ENCODE measurements at regions not wholly inside any gene's neighbourhood (a gene's known extent, or its start where the extent isn't known, plus 50 kb on each side); places are given as distances from the start of the nearest gene placed in this dataset.

DNA sequence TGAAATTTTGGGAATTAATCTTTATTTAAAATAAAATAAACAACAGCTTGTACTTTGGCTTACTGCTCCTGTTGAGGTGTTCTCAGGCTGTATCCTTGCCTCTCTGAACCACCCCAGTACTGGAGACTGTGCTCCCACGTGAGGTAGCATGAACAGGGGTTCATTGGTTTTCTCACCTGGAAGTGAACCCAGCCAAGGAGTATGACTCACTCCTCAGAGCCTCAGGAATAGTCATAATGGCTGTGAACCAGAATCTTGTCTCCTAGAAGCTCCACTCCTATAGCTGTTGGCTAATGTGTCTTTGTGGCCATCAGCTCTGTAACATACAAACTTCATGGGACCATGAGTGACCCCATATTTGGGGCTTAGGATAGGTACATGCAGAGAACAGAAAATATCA is 122.5 kb upstream of the ST8SIA2 start (continued):
- TF ChIP-seq, protein P1, sequence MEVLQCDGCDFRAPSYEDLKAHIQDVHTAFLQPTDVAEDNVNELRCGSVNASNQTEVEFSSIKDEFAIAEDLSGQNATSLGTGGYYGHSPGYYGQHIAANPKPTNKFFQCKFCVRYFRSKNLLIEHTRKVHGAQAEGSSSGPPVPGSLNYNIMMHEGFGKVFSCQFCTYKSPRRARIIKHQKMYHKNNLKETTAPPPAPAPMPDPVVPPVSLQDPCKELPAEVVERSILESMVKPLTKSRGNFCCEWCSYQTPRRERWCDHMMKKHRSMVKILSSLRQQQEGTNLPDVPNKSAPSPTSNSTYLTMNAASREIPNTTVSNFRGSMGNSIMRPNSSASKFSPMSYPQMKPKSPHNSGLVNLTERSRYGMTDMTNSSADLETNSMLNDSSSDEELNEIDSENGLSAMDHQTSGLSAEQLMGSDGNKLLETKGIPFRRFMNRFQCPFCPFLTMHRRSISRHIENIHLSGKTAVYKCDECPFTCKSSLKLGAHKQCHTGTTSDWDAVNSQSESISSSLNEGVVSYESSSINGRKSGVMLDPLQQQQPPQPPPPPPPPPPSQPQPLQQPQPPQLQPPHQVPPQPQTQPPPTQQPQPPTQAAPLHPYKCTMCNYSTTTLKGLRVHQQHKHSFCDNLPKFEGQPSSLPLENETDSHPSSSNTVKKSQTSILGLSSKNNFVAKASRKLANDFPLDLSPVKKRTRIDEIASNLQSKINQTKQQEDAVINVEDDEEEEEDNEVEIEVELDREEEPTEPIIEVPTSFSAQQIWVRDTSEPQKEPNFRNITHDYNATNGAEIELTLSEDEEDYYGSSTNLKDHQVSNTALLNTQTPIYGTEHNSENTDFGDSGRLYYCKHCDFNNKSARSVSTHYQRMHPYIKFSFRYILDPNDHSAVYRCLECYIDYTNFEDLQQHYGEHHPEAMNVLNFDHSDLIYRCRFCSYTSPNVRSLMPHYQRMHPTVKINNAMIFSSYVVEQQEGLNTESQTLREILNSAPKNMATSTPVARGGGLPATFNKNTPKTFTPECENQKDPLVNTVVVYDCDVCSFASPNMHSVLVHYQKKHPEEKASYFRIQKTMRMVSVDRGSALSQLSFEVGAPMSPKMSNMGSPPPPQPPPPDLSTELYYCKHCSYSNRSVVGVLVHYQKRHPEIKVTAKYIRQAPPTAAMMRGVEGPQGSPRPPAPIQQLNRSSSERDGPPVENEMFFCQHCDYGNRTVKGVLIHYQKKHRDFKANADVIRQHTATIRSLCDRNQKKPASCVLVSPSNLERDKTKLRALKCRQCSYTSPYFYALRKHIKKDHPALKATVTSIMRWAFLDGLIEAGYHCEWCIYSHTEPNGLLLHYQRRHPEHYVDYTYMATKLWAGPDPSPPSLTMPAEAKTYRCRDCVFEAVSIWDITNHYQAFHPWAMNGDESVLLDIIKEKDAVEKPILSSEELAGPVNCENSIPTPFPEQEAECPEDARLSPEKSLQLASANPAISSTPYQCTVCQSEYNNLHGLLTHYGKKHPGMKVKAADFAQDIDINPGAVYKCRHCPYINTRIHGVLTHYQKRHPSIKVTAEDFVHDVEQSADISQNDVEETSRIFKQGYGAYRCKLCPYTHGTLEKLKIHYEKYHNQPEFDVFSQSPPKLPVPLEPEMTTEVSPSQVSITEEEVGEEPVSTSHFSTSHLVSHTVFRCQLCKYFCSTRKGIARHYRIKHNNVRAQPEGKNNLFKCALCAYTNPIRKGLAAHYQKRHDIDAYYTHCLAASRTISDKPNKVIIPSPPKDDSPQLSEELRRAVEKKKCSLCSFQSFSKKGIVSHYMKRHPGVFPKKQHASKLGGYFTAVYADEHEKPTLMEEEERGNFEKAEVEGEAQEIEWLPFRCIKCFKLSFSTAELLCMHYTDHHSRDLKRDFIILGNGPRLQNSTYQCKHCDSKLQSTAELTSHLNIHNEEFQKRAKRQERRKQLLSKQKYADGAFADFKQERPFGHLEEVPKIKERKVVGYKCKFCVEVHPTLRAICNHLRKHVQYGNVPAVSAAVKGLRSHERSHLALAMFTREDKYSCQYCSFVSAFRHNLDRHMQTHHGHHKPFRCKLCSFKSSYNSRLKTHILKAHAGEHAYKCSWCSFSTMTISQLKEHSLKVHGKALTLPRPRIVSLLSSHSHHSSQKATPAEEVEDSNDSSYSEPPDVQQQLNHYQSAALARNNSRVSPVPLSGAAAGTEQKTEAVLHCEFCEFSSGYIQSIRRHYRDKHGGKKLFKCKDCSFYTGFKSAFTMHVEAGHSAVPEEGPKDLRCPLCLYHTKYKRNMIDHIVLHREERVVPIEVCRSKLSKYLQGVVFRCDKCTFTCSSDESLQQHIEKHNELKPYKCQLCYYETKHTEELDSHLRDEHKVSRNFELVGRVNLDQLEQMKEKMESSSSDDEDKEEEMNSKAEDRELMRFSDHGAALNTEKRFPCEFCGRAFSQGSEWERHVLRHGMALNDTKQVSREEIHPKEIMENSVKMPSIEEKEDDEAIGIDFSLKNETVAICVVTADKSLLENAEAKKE (CRISPR knock-in tag; IDR thresholded peaks at IDR 0.05): no peak
- no peak for TF ChIP-seq JUNB (IDR thresholded peaks at IDR 0.05; ENCODE audit: unreplicated experiment)
- no peak for TF ChIP-seq EZH2 (IDR thresholded peaks at IDR 0.05; ENCODE audit: low read depth, unreplicated experiment)

DNA sequence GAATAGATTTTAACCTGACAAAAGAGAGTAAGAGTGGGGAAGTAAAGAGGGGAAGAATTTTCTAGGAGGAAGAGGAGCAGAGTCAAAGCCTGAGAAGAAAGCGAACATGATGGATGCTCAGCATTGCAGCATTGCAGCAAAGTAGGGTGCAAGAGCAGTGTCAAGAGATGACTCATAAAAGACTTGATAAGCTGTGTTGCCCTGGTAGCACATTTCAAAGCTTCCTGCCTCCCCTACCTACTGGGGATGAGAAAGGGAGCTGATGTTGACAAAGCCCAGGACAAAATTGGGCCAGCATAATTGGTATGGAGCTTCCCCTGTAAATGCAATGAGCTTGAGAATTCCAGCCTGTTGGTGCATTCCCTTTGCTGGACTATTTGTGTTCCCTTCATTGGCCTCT is 121.6 kb upstream of the ST8SIA2 start:
- Histone ChIP-seq H3F3A (replicated peaks; ENCODE audit: low read depth) (no peaks in the 10 kb centered on the region), H3K4me2 (no peak overlapping the region), H3K4me1 (ENCODE audit: insufficient read depth) (peaks cover 5% of the 10 kb centered on the region; the same call in 1 of the 2 replicates), H3K79me2 (replicated peaks; ENCODE audit: insufficient read depth) (no peaks in the 10 kb centered on the region), H3K9me2 (ENCODE audit: insufficient read depth) (peaks cover 5% of the 10 kb centered on the region; the same call in 1 of the 2 replicates), H3K27ac (ENCODE audit: low read depth) (no peak overlapping the region), H4K20me1 (replicated peaks; ENCODE audit: insufficient read depth) (no peaks in the 10 kb centered on the region), H2AFZ (no peak overlapping the region), H3K4me3 (no peak overlapping the region), H3K36me3 (ENCODE audit: insufficient read depth) (no peaks in the 10 kb centered on the region), H3K27me3 (ENCODE audit: insufficient read depth) (no peaks in the 10 kb centered on the region)
- no peaks in the 10 kb centered on the region for H3K9me3 Mint-ChIP-seq
- DNase-seq (ENCODE audit: low spot score) (no peak), ATAC-seq (no peak)
- peaks cover 9% of the 10 kb centered on the region; the same call in 2 of the 3 replicates for H3K4me1 Mint-ChIP-seq
- H3K36me3 Mint-ChIP-seq (ENCODE audit: low read depth): no peaks in the 10 kb centered on the region
- H3K27me3 Mint-ChIP-seq (ENCODE audit: insufficient read depth, low read depth, poor library complexity): peaks cover 2% of the 10 kb centered on the region
- no peak overlapping the region for H3K4me3 Mint-ChIP-seq
- H3K27ac Mint-ChIP-seq: no peak overlapping the region
- TF ChIP-seq, protein P1 (CRISPR knock-in tag; IDR thresholded peaks at IDR 0.05): no peak
- TF ChIP-seq EZH2phosphoT487 (IDR thresholded peaks at IDR 0.05; ENCODE audit: unreplicated experiment) (no peak), EZH2 (IDR thresholded peaks at IDR 0.05; ENCODE audit: low read depth, unreplicated experiment) (no peak), NANOG (IDR thresholded peaks at IDR 0.05; ENCODE audit: borderline replicate concordance) (no peak), CREB1 (CRISPR knock-in tag; IDR thresholded peaks at IDR 0.05; ENCODE audit: low read depth) (no peak), ZNF331 (CRISPR knock-in tag; IDR thresholded peaks at IDR 0.05; ENCODE audit: low read depth) (no peak), JUNB (IDR thresholded peaks at IDR 0.05; ENCODE audit: unreplicated experiment) (no peak)
- TF ChIP-seq, protein P2, sequence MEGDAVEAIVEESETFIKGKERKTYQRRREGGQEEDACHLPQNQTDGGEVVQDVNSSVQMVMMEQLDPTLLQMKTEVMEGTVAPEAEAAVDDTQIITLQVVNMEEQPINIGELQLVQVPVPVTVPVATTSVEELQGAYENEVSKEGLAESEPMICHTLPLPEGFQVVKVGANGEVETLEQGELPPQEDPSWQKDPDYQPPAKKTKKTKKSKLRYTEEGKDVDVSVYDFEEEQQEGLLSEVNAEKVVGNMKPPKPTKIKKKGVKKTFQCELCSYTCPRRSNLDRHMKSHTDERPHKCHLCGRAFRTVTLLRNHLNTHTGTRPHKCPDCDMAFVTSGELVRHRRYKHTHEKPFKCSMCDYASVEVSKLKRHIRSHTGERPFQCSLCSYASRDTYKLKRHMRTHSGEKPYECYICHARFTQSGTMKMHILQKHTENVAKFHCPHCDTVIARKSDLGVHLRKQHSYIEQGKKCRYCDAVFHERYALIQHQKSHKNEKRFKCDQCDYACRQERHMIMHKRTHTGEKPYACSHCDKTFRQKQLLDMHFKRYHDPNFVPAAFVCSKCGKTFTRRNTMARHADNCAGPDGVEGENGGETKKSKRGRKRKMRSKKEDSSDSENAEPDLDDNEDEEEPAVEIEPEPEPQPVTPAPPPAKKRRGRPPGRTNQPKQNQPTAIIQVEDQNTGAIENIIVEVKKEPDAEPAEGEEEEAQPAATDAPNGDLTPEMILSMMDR (conservative IDR thresholded peaks at IDR 0.05; ENCODE audit: low read depth in 2 of 2): no peak

Data from GM23338 (cell line).